GM12878 (cell line): ENCODE measurements at regions not wholly inside any gene's neighbourhood (a gene's known extent, or its start where the extent isn't known, plus 50 kb on each side); places are given as distances from the start of the nearest gene placed in this dataset.

Experiments used
- ATAC-seq: fragments of 200-7000 bp; cut with Tn5 transposase; 3 replicates; pipeline ENCODE4 v1.9.1; 2020; ENCODE audit warnings: mild to moderate bottlenecking, moderate library complexity
- BruUV-seq: library from RNA; stranded (reverse); fragments of 400-500 nt; replicated peaks from 2 replicates; lab custom pipeline; 2021; lab: Mats Ljungman, UMichigan
- CTCF ChIA-PET: fragments of 300-600 bp; sonication (Branson Sonifier 250); formaldehyde crosslinking; extraction: SDS; loops from one replicate; lab custom pipeline; 2021; ENCODE audit warnings: inconsistent platforms; lab: Yijun Ruan, JAX
- POLR2A ChIA-PET: fragments of 350-600 bp; formaldehyde crosslinking; extraction: SDS; loops from one replicate; lab custom pipeline; 2021; ENCODE audit warnings: inconsistent platforms; lab: Charles Lee
- RAD21 ChIA-PET: fragments of 300-600 bp; sonication (Branson Sonifier 250); formaldehyde crosslinking; loops from one replicate; lab custom pipeline; 2023; ENCODE audit warnings: antibody characterized with exemption; ENCODE audit not compliant: unreplicated experiment; lab: Charles Lee
- SMC1A ChIA-PET: fragments of 300-600 bp; sonication (Branson Sonifier 250); formaldehyde crosslinking; loops from one replicate; lab custom pipeline; 2023; ENCODE audit not compliant: unreplicated experiment, uncharacterized antibody; lab: Charles Lee
- DNase-seq: peaks from one replicate; pipeline ENCODE4 v3.0.0-alpha.2; 2011; ENCODE audit warnings: low read depth, low spot score
- FAIRE-seq: peaks from 3 replicates; lab custom pipeline; 2011; peaks lifted over from hg19 to GRCh38; lab: Jason Lieb, UNC
- H2AFZ ChIP-seq: 2 replicates; pipeline ENCODE4 v1.6.0; 2011; ENCODE audit warnings: low read depth, low read length, control low read depth; ENCODE audit not compliant: control insufficient read depth
- H3K27ac ChIP-seq: 2 replicates; pipeline ENCODE4 v1.5.1; 2011; ENCODE audit warnings: control low read depth; ENCODE audit not compliant: control insufficient read depth, insufficient read depth
- H3K27me3 ChIP-seq, 2 experiments: replicated peaks in 1 of 2; 2 replicates each; pipeline versions ENCODE4 v1.6.0 to v1.6.1; 2011; ENCODE audit warnings: low read length in 1 of 2; ENCODE audit not compliant: control insufficient read depth in 2 of 2, insufficient read depth in 2 of 2
- H3K36me3 ChIP-seq, 2 experiments: 2 replicates each; pipeline ENCODE4 v1.5.1; 2011; ENCODE audit warnings: low read length in 1 of 2; ENCODE audit not compliant: control insufficient read depth in 2 of 2, insufficient read depth in 2 of 2
- H3K4me1 ChIP-seq: 2 replicates; pipeline ENCODE4 v1.6.1; 2011; ENCODE audit warnings: mild to moderate bottlenecking, low read length, moderate library complexity, mixed read lengths; ENCODE audit not compliant: control insufficient read depth, insufficient read depth
- H3K4me2 ChIP-seq: 2 replicates; pipeline ENCODE4 v1.6.0; 2011; ENCODE audit warnings: control low read depth; ENCODE audit not compliant: control insufficient read depth, insufficient read depth
- H3K4me3 ChIP-seq: fragments of 200-600 bp; sonication (generic); 2 replicates; pipeline ENCODE4 v1.5.1; 2016
- H3K79me2 ChIP-seq: 2 replicates; pipeline ENCODE4 v1.6.0; 2011; ENCODE audit warnings: low read length; ENCODE audit not compliant: control insufficient read depth, insufficient read depth
- H3K9ac ChIP-seq: 2 replicates; pipeline ENCODE4 v1.8.0; 2011; ENCODE audit warnings: low read length, control low read depth, mixed read lengths; ENCODE audit not compliant: control insufficient read depth, insufficient read depth
- H3K9me3 ChIP-seq: replicated peaks from 3 replicates; pipeline ENCODE4 v1.5.1; 2011; ENCODE audit warnings: mild to moderate bottlenecking, low read length; ENCODE audit not compliant: control insufficient read depth, insufficient read depth
- H4K20me1 ChIP-seq: 2 replicates; pipeline ENCODE4 v1.6.0; 2011; ENCODE audit not compliant: control insufficient read depth, insufficient read depth
- BACH1 ChIP-seq: fragments of 450-650 bp; IDR thresholded peaks from 2 replicates; pipeline ENCODE4 v1.6.1; 2017; ENCODE audit warnings: mild to moderate bottlenecking, borderline replicate concordance
- CBX3 ChIP-seq: fragments of 200-600 bp; sonication (generic); IDR thresholded peaks from 2 replicates; pipeline ENCODE4 v1.6.1; 2016; ENCODE audit warnings: low read depth, borderline replicate concordance
- CHD2 ChIP-seq: IDR thresholded peaks from 2 replicates; pipeline ENCODE4 v1.6.1; 2011; ENCODE audit warnings: low read depth, low read length, improper control_type of control experiment, borderline replicate concordance
- ESRRA ChIP-seq: IDR thresholded peaks from 2 replicates; pipeline ENCODE4 v1.6.1; 2012; ENCODE audit warnings: mild to moderate bottlenecking, low read length, improper control_type of control experiment
- NFYB ChIP-seq: IDR thresholded peaks from 2 replicates; pipeline ENCODE4 v1.6.1; 2011; ENCODE audit warnings: low read depth, mild to moderate bottlenecking, low read length, improper control_type of control experiment, moderate library complexity; ENCODE audit not compliant: insufficient read depth
- RB1 ChIP-seq: fragments of 450-650 bp; formaldehyde crosslinking; IDR thresholded peaks from 2 replicates; pipeline ENCODE4 v1.6.1; 2017; ENCODE audit warnings: mild to moderate bottlenecking, borderline replicate concordance
- RELA ChIP-seq: fragments of 450-650 bp; IDR thresholded peaks from 2 replicates; pipeline ENCODE4 v1.8.0; 2014; ENCODE audit warnings: borderline replicate concordance; ENCODE audit not compliant: partially characterized antibody
- RELB ChIP-seq: fragments of 450-650 bp; IDR thresholded peaks from 2 replicates; pipeline ENCODE4 v1.6.1; 2017; ENCODE audit warnings: low read depth, mild to moderate bottlenecking, moderate library complexity
- SMAD1 ChIP-seq: fragments of 450-650 bp; IDR thresholded peaks from 2 replicates; pipeline ENCODE4 v1.6.1; 2018; ENCODE audit warnings: mild to moderate bottlenecking, low read depth; ENCODE audit not compliant: partially characterized antibody
- SP1 ChIP-seq: IDR thresholded peaks from one replicate; pipeline ENCODE4 v1.6.1; 2011; ENCODE audit warnings: low read depth, low read length
- SREBF1 ChIP-seq: IDR thresholded peaks from 2 replicates; pipeline ENCODE4 v1.6.1; 2012; ENCODE audit warnings: mild to moderate bottlenecking, low read length
- STAT1 ChIP-seq: fragments of 450-650 bp; conservative IDR thresholded peaks from 2 replicates; pipeline ENCODE4 v1.6.1; 2014; ENCODE audit warnings: antibody characterized with exemption, mild to moderate bottlenecking
- SUZ12 ChIP-seq: fragments of 200-600 bp; sonication (generic); IDR thresholded peaks from one replicate; pipeline ENCODE4 v1.6.1; 2018; ENCODE audit warnings: antibody characterized with exemption, mild to moderate bottlenecking; ENCODE audit not compliant: unreplicated experiment
- TAF1 ChIP-seq: IDR thresholded peaks from 2 replicates; pipeline ENCODE4 v1.6.1; 2011; ENCODE audit warnings: mild to moderate bottlenecking, low read depth, low read length, borderline replicate concordance
- TBL1XR1 ChIP-seq: IDR thresholded peaks from 2 replicates; pipeline ENCODE4 v1.6.1; 2012; ENCODE audit warnings: low read depth, low read length, improper control_type of control experiment
- USF2 ChIP-seq: IDR thresholded peaks from 2 replicates; pipeline ENCODE4 v1.6.1; 2011; ENCODE audit warnings: low read depth, low read length, improper control_type of control experiment, borderline replicate concordance
- ZBTB33 ChIP-seq: fragments of 450-650 bp; IDR thresholded peaks from 2 replicates; pipeline ENCODE4 v1.6.1; 2017; ENCODE audit warnings: mild to moderate bottlenecking
- ZNF207 ChIP-seq: fragments of 450-650 bp; IDR thresholded peaks from 2 replicates; pipeline ENCODE4 v1.6.1; 2014; ENCODE audit warnings: antibody characterized with exemption, mild to moderate bottlenecking, borderline replicate concordance
- ZSCAN29 ChIP-seq: fragments of 450-650 bp; IDR thresholded peaks from 2 replicates; pipeline ENCODE4 v1.6.1; 2017; ENCODE audit warnings: mild to moderate bottlenecking, moderate library complexity
- WGBS: methylation state at CpG from one replicate; pipeline ENCODE4 v1.1.6; 2016; ENCODE audit warnings: low lambda C conversion rate; ENCODE audit not compliant: insufficient replicate concordance, insufficient coverage; ENCODE audit errors: missing lambda C conversion rate; 5-methylcytosine and 5-hydroxymethylcytosine counted together
- in situ Hi-C: fragments of 300-500 bp; cut with MboI; formaldehyde crosslinking; loops from 9 replicates; pipeline ENCODE4 v1.14.3; 2018; ENCODE audit warnings: mixed read lengths
- intact Hi-C: fragments of 100-400 bp; cut with micrococcal nuclease; formaldehyde crosslinking; loops from one replicate; pipeline ENCODE4 v1.14.2; 2022; ENCODE audit not compliant: unreplicated experiment

GRCh38 chr5:103669615-103670014 lies 107.0 kb upstream of the NUDT12 start:
- ChIA-PET POLR2A (no interaction called here), RAD21 (no interaction called here), CTCF (no interaction called here), SMC1A (no interaction called here)
- H3K9ac ChIP-seq, result no peak overlapping the region
- H4K20me1 ChIP-seq, result no peaks in the 10 kb centered on the region
- 36% methylated on average over 5 of the region's 5 CpGs for WGBS
- H3K4me2 ChIP-seq, result no peak overlapping the region
- FAIRE-seq (no peak), DNase-seq (no peak), ATAC-seq (no peak)
- BruUV-seq, result no TSS peak
- in situ Hi-C loops (no loop called here), intact Hi-C loops (no loop called here)
- no peaks in the 10 kb centered on the region for H3K36me3 ChIP-seq
- H3K79me2 ChIP-seq, result no peaks in the 10 kb centered on the region
- no peaks in the 10 kb centered on the region for H3K27me3 ChIP-seq
- H3K9me3 ChIP-seq, result no peaks in the 10 kb centered on the region
- no peaks in the 10 kb centered on the region for H3K4me1 ChIP-seq
- H3K27ac ChIP-seq, result no peak overlapping the region
- TF ChIP-seq RELA, result no peak
- TF ChIP-seq CHD2, result no peak
- TF ChIP-seq ZBTB33, result no peak
- TF ChIP-seq NFYB, result no peak
- TF ChIP-seq SMAD1, result no peak
- TF ChIP-seq BACH1, result no peak
- TF ChIP-seq RB1, result no peak
- TF ChIP-seq CBX3, result no peak
- no peak for TF ChIP-seq ZNF207
- no peak for TF ChIP-seq TAF1
- TF ChIP-seq ZSCAN29, result no peak
- TF ChIP-seq SREBF1, result no peak
- no peak for TF ChIP-seq RELB
- TF ChIP-seq SP1, result no peak
- no peak for TF ChIP-seq USF2
- no peak for TF ChIP-seq SUZ12
- no peak for TF ChIP-seq ESRRA
- TF ChIP-seq STAT1, result no peak
- no peak for TF ChIP-seq TBL1XR1
- H3K4me3 ChIP-seq, result no peak overlapping the region
- no peak overlapping the region for H2AFZ ChIP-seq
